GM23338 (cell line): ENCODE measurements at regions not wholly inside any gene's neighbourhood (a gene's known extent, or its start where the extent isn't known, plus 50 kb on each side); places are given as distances from the start of the nearest gene placed in this dataset.

Source experiments
- ATAC-seq: fragments of 200-7000 bp; cut with Tn5 transposase; 3 replicates; pipeline ENCODE4 v1.9.1; 2020
- DNase-seq: peaks from one replicate; pipeline ENCODE4 v3.0.0-alpha.2; 2015; ENCODE audit warnings: low spot score
- H2AFZ ChIP-seq: fragments of 200-600 bp; sonication (generic); 2 replicates; pipeline ENCODE4 v1.8.0; 2016; ENCODE audit warnings: antibody characterized with exemption, mild to moderate bottlenecking, moderate library complexity
- H3F3A ChIP-seq: fragments of 200-600 bp; sonication (generic); replicated peaks from 2 replicates; pipeline ENCODE4 v1.8.0; 2017; ENCODE audit warnings: antibody characterized with exemption, mixed run types, low read depth
- H3K27ac ChIP-seq: fragments of 200-600 bp; sonication (generic); 2 replicates; pipeline ENCODE4 v1.6.1; 2016; ENCODE audit warnings: low read depth
- H3K27me3 ChIP-seq: fragments of 200-600 bp; sonication (generic); 2 replicates; pipeline ENCODE4 v1.8.0; 2016; ENCODE audit warnings: mild to moderate bottlenecking, mixed run types, moderate library complexity; ENCODE audit not compliant: insufficient read depth
- H3K36me3 ChIP-seq: fragments of 200-600 bp; sonication (generic); 2 replicates; pipeline ENCODE4 v1.8.0; 2016; ENCODE audit warnings: mild to moderate bottlenecking; ENCODE audit not compliant: insufficient read depth
- H3K4me1 ChIP-seq: fragments of 200-600 bp; sonication (generic); 2 replicates; pipeline ENCODE4 v1.8.0; 2016; ENCODE audit warnings: mild to moderate bottlenecking, moderate library complexity; ENCODE audit not compliant: insufficient read depth
- H3K4me2 ChIP-seq: fragments of 200-600 bp; sonication (generic); 2 replicates; pipeline ENCODE4 v1.7.1; 2017; ENCODE audit warnings: mixed run types
- H3K4me3 ChIP-seq: fragments of 200-600 bp; sonication (generic); 2 replicates; pipeline ENCODE4 v1.6.1; 2016; ENCODE audit warnings: mixed run types
- H3K79me2 ChIP-seq: fragments of 200-600 bp; sonication (generic); replicated peaks from 2 replicates; pipeline ENCODE4 v1.8.0; 2017; ENCODE audit warnings: mild to moderate bottlenecking; ENCODE audit not compliant: insufficient read depth
- H3K9me2 ChIP-seq: fragments of 200-600 bp; sonication (generic); 2 replicates; pipeline ENCODE4 v1.8.0; 2017; ENCODE audit not compliant: insufficient read depth
- H4K20me1 ChIP-seq: fragments of 200-600 bp; sonication (generic); replicated peaks from 2 replicates; pipeline ENCODE4 v1.8.0; 2017; ENCODE audit warnings: mild to moderate bottlenecking; ENCODE audit not compliant: insufficient read depth
- H3K27ac Mint-ChIP-seq: 2 replicates; pipeline ENCODE4 v1.8.0; 2020; ENCODE audit warnings: inconsistent platforms, mild to moderate bottlenecking, moderate library complexity, mixed read lengths
- H3K27me3 Mint-ChIP-seq: 3 replicates; pipeline ENCODE4 v1.8.0; 2022; ENCODE audit warnings: low read depth, mild to moderate bottlenecking, moderate library complexity, mixed read lengths, inconsistent platforms; ENCODE audit not compliant: insufficient read depth, poor library complexity
- H3K36me3 Mint-ChIP-seq: 3 replicates; pipeline ENCODE4 v1.8.0; 2021; ENCODE audit warnings: low read depth, mild to moderate bottlenecking, inconsistent platforms, moderate library complexity, mixed read lengths
- H3K4me1 Mint-ChIP-seq: 3 replicates; pipeline ENCODE4 v1.8.0; 2020; ENCODE audit warnings: mild to moderate bottlenecking, inconsistent platforms, mixed read lengths
- H3K4me3 Mint-ChIP-seq: 3 replicates; pipeline ENCODE4 v1.8.0; 2021; ENCODE audit warnings: moderate library complexity, mild to moderate bottlenecking, inconsistent platforms, mixed read lengths
- H3K9me3 Mint-ChIP-seq: 3 replicates; pipeline ENCODE4 v1.8.0; 2020; ENCODE audit warnings: moderate library complexity, mild to moderate bottlenecking, inconsistent platforms, mixed read lengths
- CTCF ChIP-seq, 2 experiments: fragments of 200-600 bp in 1 of 2; sonication (generic) in 1 of 2; conservative IDR thresholded peaks; 2 replicates each; pipeline versions ENCODE4 v1.5.1 to v1.6.1; 2016 to 2017; ENCODE audit warnings: antibody characterized with exemption in 2 of 2, low read depth in 2 of 2, mild to moderate bottlenecking in 2 of 2, moderate library complexity in 1 of 2
- POLR2AphosphoS5 ChIP-seq: IDR thresholded peaks from 2 replicates; pipeline ENCODE4 v1.6.1; 2016; ENCODE audit warnings: antibody characterized with exemption, low read depth
- REST ChIP-seq: IDR thresholded peaks from one replicate; pipeline ENCODE4 v1.6.1; 2018; ENCODE audit warnings: antibody characterized with exemption; ENCODE audit not compliant: unreplicated experiment
- ZNF331 ChIP-seq: fragments of 250-450 bp; sonication (Bioruptor Pico); IDR thresholded peaks from 2 replicates; pipeline ENCODE4 v1.5.0; 2020; ENCODE audit warnings: low read depth, mild to moderate bottlenecking, moderate library complexity
- ZNF462 ChIP-seq: fragments of 250-450 bp; sonication (Bioruptor Pico); IDR thresholded peaks from 2 replicates; pipeline ENCODE4 v1.5.0; 2020; ENCODE audit warnings: mild to moderate bottlenecking, moderate library complexity

GRCh38 chr10:43827853-43828252, 179.2 kb upstream of the ZNF32 start:
- H3K4me1 ChIP-seq = no peaks in the 10 kb centered on the region
- H3F3A ChIP-seq = no peaks in the 10 kb centered on the region
- H3K4me2 ChIP-seq = no peak overlapping the region
- DNase-seq (no peak), ATAC-seq (no peak)
- Mint-ChIP-seq H3K4me3 (no peak overlapping the region), H3K4me1 (no peaks in the 10 kb centered on the region), H3K36me3 (no peaks in the 10 kb centered on the region; the same call in 2 of the 3 replicates), H3K27me3 (no peaks in the 10 kb centered on the region), H3K27ac (no peak overlapping the region), H3K9me3 (peaks cover 3% of the 10 kb centered on the region; the same call in 2 of the 3 replicates)
- no peak for TF ChIP-seq POLR2AphosphoS5
- no peak for TF ChIP-seq ZNF462 (CRISPR knock-in tag)
- no peak for TF ChIP-seq ZNF331
- TF ChIP-seq REST = no peak
- no peak for TF ChIP-seq CTCF (conservative IDR thresholded peaks at IDR 0.05; ENCODE audit: low read depth in 2 of 2)
- no peaks in the 10 kb centered on the region for H4K20me1 ChIP-seq
- no peaks in the 10 kb centered on the region for H3K36me3 ChIP-seq
- H3K9me2 ChIP-seq = peaks cover 4% of the 10 kb centered on the region; the same call in 1 of the 2 replicates
- no peaks in the 10 kb centered on the region for H3K79me2 ChIP-seq
- no peak overlapping the region for H3K27ac ChIP-seq
- H3K27me3 ChIP-seq = no peaks in the 10 kb centered on the region
- no peak overlapping the region for H3K4me3 ChIP-seq
- no peak overlapping the region; the same call in 1 of the 2 replicates for H2AFZ ChIP-seq
